ENCODE measurements at regions not wholly inside any gene's neighbourhood (a gene's known extent, or its start where the extent isn't known, plus 50 kb on each side); places are given as distances from the start of the nearest gene placed in this dataset.

GRCh38 chr6:90351696-90352095, 55.1 kb upstream of the BACH2 start:
- TF ChIP-seq, protein P1, sequence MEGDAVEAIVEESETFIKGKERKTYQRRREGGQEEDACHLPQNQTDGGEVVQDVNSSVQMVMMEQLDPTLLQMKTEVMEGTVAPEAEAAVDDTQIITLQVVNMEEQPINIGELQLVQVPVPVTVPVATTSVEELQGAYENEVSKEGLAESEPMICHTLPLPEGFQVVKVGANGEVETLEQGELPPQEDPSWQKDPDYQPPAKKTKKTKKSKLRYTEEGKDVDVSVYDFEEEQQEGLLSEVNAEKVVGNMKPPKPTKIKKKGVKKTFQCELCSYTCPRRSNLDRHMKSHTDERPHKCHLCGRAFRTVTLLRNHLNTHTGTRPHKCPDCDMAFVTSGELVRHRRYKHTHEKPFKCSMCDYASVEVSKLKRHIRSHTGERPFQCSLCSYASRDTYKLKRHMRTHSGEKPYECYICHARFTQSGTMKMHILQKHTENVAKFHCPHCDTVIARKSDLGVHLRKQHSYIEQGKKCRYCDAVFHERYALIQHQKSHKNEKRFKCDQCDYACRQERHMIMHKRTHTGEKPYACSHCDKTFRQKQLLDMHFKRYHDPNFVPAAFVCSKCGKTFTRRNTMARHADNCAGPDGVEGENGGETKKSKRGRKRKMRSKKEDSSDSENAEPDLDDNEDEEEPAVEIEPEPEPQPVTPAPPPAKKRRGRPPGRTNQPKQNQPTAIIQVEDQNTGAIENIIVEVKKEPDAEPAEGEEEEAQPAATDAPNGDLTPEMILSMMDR (IDR thresholded peaks at IDR 0.05; ENCODE audit: control insufficient read depth, insufficient read depth, low read depth, low read length, missing control alignments) = no peak
- DNase-seq (ENCODE audit: low read depth) = no peak
- H3K4me3 ChIP-seq (ENCODE audit: control insufficient read depth, low read depth, low read length) = no peak overlapping the region

- TF ChIP-seq, protein P1 (IDR thresholded peaks at IDR 0.05; ENCODE audit: control insufficient read depth, insufficient read depth, low read depth, low read length, missing control alignments) = no peak
- no peak overlapping the region for H3K4me3 ChIP-seq (ENCODE audit: control insufficient read depth, low read depth, low read length)
- no peak for DNase-seq (ENCODE audit: low read depth)
These were observed 54.3 kb upstream of the BACH2 start for GRCh38 chr6:90350689-90351554.

DNA sequence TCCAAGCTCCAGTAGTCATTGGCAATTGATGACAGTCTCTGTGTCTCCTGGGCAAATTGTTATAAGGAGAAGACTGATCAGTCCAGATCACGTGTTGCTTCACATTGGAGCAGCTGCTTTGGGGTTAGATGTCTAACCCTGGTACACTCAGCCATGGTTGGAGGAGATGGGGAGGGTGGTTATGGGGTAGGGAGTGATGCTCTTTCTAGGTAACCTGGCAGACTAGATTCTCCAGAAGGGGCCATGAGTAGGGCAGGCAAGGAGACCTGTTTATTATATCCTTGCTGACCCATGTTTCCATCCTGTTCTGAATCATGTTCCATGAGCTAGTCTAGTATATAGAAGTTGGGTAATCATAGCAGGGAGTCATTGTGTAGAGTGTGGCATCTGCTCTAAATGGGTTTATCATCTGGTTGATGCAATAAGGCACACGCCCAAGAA, 50.8 kb upstream of the BACH2 start:
- TF ChIP-seq, protein P1 (IDR thresholded peaks at IDR 0.05; ENCODE audit: control insufficient read depth, insufficient read depth, low read depth, low read length, missing control alignments) = no peak
- H3K4me3 ChIP-seq (ENCODE audit: control insufficient read depth, low read depth, low read length) = no peak overlapping the region
- no peak for DNase-seq (ENCODE audit: low read depth)

DNA sequence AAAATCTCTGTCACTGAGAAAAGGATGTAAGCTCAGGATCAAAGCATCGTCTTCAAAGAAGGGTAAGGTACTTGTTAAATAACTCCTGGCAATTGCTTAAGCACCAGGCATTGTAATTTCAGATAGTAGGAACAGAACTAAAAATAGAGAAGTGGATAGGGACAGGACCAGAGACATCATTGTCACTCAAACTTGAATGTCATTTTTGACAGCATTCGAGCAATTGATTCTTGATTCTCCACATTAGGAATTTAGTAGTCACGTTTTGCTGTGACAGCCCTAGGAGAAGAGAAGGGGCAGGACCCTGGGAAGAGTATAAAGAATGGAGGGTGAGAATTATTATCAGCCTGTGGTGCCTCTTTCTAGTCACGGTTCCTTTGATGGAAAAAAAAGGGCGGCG, 50.1 kb upstream of the BACH2 start:
- no peak for DNase-seq (ENCODE audit: low read depth)
- TF ChIP-seq, protein P1 (IDR thresholded peaks at IDR 0.05; ENCODE audit: control insufficient read depth, insufficient read depth, low read depth, low read length, missing control alignments) = no peak
- no peak overlapping the region for H3K4me3 ChIP-seq (ENCODE audit: control insufficient read depth, low read depth, low read length)
